ENCODE measurements at regions not wholly inside any gene's neighbourhood (a gene's known extent, or its start where the extent isn't known, plus 50 kb on each side); places are given as distances from the start of the nearest gene placed in this dataset.

DNA sequence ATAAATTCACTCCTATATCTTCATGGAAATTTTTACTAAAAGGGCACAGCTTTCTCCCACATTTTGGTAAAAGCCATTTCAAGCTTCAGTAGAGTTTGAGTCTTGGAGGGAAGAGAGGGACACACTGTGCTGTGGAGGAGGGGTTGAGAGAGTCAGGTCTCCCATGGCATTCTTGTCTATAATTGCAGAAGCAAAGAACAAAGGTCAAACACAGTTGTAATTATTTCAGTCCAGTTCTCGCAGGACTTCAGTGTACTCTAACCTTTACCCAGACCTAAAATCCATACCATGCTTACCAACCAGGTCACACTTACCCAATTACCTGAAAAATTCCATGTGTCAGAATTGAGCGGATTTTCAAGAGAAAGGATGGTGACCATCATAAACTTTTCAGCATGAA, 298.4 kb downstream of the XPNPEP1 start:
- no peaks in the 10 kb centered on the region for H3K4me1 ChIP-seq (replicated peaks in 1 of 4; ENCODE audit: control insufficient read depth in 3 of 4, insufficient read depth in 4 of 4, low read length in 3 of 4)
- no peak overlapping the region for H3K4ac ChIP-seq (replicated peaks; ENCODE audit: insufficient read length, low read depth, low read length)
- H3K9ac ChIP-seq (replicated peaks in 1 of 4; ENCODE audit: extremely low read depth in 1 of 4, low read depth in 3 of 4, low read length in 3 of 4) = no peak overlapping the region
- no peak overlapping the region for H3K14ac ChIP-seq (ENCODE audit: insufficient read length)
- DNase-seq (ENCODE audit: low read depth in 1 of 2, low spot score in 2 of 2) (no peak), FAIRE-seq (no peak)
- no peak overlapping the region for H3K56ac ChIP-seq (replicated peaks; ENCODE audit: insufficient read length, low read depth, low read length)
- H3K4me2 ChIP-seq (ENCODE audit: insufficient read depth in 1 of 2, low read depth in 2 of 2, low read length in 2 of 2) = no peak overlapping the region
- H3K23me2 ChIP-seq (ENCODE audit: low read depth, low read length) = no peaks in the 10 kb centered on the region
- no peaks in the 10 kb centered on the region for H3K9me3 ChIP-seq (ENCODE audit: insufficient read depth in 2 of 2, low read depth in 1 of 2, low read length in 1 of 2)
- no peak overlapping the region for H2BK15ac ChIP-seq (ENCODE audit: low read length)
- H2AK5ac ChIP-seq (ENCODE audit: low read depth, low read length) = no peak overlapping the region
- H3K27ac ChIP-seq (ENCODE audit: low read depth, low read length) = no peak overlapping the region
- H3K18ac ChIP-seq (ENCODE audit: extremely low read depth, low read length) = no peak overlapping the region
- H2BK20ac ChIP-seq (ENCODE audit: low read length) = no peak overlapping the region
- H4K5ac ChIP-seq (ENCODE audit: insufficient read length, low read depth, low read length) = no peak overlapping the region
- H2BK120ac ChIP-seq (replicated peaks; ENCODE audit: low read depth, low read length) = no peak overlapping the region
- no peak overlapping the region for H2BK12ac ChIP-seq (ENCODE audit: low read depth, low read length)
- no peaks in the 10 kb centered on the region for H3K36me3 ChIP-seq (ENCODE audit: control insufficient read depth in 2 of 4, insufficient read depth in 4 of 4, low read length in 3 of 4)
- no peaks in the 10 kb centered on the region for H3K79me1 ChIP-seq (ENCODE audit: low read depth, low read length)
- no peak overlapping the region for H3K4me3 ChIP-seq (ENCODE audit: extremely low read depth in 1 of 4, insufficient read depth in 2 of 4, low read depth in 3 of 4, low read length in 4 of 4)
- H4K20me1 ChIP-seq (replicated peaks in 1 of 2; ENCODE audit: control insufficient read depth in 1 of 2, insufficient read depth in 2 of 2, low read length in 2 of 2) = no peaks in the 10 kb centered on the region
- 83% methylated on average over 2 of the region's 2 CpGs; no CpG with 5 or more reads in 1 of the 2 experiments for WGBS, 2 experiments (ENCODE audit: extremely low coverage in 1 of 2, insufficient coverage in 1 of 2, insufficient read length in 1 of 2, insufficient replicate concordance in 2 of 2, low coverage in 1 of 2, low lambda C conversion rate in 2 of 2, missing lambda C conversion rate in 1 of 2)
- H4K8ac ChIP-seq (ENCODE audit: extremely low read depth, insufficient read depth, low read length) = no peak overlapping the region
- no peak overlapping the region for H2BK5ac ChIP-seq (ENCODE audit: low read depth, low read length)
- no peaks in the 10 kb centered on the region for H3K79me2 ChIP-seq (ENCODE audit: control insufficient read depth in 1 of 2, insufficient read depth in 2 of 2, low read length in 2 of 2)
- POLR2A ChIA-PET (ENCODE audit: partially characterized antibody) = no interaction called here
- H3K23ac ChIP-seq (ENCODE audit: insufficient read length) = no peak overlapping the region
- no peaks in the 10 kb centered on the region for H3K27me3 ChIP-seq (replicated peaks in 1 of 4; ENCODE audit: control insufficient read depth in 3 of 4, extremely low read depth in 1 of 4, insufficient read depth in 3 of 4, low read length in 3 of 4)
- no peak overlapping the region for H2AFZ ChIP-seq (ENCODE audit: low read length)
- CTCF ChIA-PET (ENCODE audit: partially characterized antibody) = interaction anchor here (1.4 kb wide), 1 partner anchor 133 kb away, joined by 3 read pairs; no protein-coding TSS in a partner anchor
- no peak overlapping the region for H4K91ac ChIP-seq (replicated peaks; ENCODE audit: insufficient read length, low read length)
- TF ChIP-seq CBX8 (IDR thresholded peaks at IDR 0.05; ENCODE audit: borderline replicate concordance, low read depth, low read length) (no peak), SAP30 (IDR thresholded peaks at IDR 0.05; ENCODE audit: insufficient read depth, insufficient replicate concordance, low read length) (no peak), SIX5 (IDR thresholded peaks at IDR 0.05; ENCODE audit: low read depth, low read length) (no peak), SP2 (IDR thresholded peaks at IDR 0.05; ENCODE audit: low read length) (no peak)
